H9 (cell line): ENCODE measurements at regions not wholly inside any gene's neighbourhood (a gene's known extent, or its start where the extent isn't known, plus 50 kb on each side); places are given as distances from the start of the nearest gene placed in this dataset.

ENCODE experiments used
- DNase-seq: peaks from one replicate; pipeline ENCODE4 v3.0.0-alpha.2; 2017
- H2AFZ ChIP-seq: one replicate; pipeline ENCODE4 v1.6.1; 2013; ENCODE audit warnings: mild to moderate bottlenecking, low read length, control low read depth, moderate library complexity
- H2AK5ac ChIP-seq: 2 replicates; pipeline ENCODE4 v1.6.1; 2013; ENCODE audit warnings: low read length, control low read depth, mixed read lengths; ENCODE audit not compliant: insufficient read length
- H2BK120ac ChIP-seq: one replicate; pipeline ENCODE4 v1.6.1; 2013; ENCODE audit warnings: low read depth, mild to moderate bottlenecking, low read length, control low read depth, inconsistent platforms; ENCODE audit not compliant: poor library complexity, severe bottlenecking
- H2BK12ac ChIP-seq: 2 replicates; pipeline ENCODE4 v1.6.1; 2013; ENCODE audit warnings: low read length, control low read depth, mixed read lengths, low read depth; ENCODE audit not compliant: insufficient read length
- H2BK15ac ChIP-seq: 2 replicates; pipeline ENCODE4 v1.6.1; 2013; ENCODE audit warnings: low read depth, low read length, control low read depth
- H2BK20ac ChIP-seq: one replicate; pipeline ENCODE4 v1.6.1; 2013; ENCODE audit warnings: low read depth, mild to moderate bottlenecking, low read length, control low read depth, inconsistent platforms; ENCODE audit not compliant: poor library complexity, severe bottlenecking
- H2BK5ac ChIP-seq: 2 replicates; pipeline ENCODE4 v1.6.1; 2013; ENCODE audit warnings: low read length, control low read depth, mixed read lengths; ENCODE audit not compliant: insufficient read length
- H3K14ac ChIP-seq: 2 replicates; pipeline ENCODE4 v1.6.1; 2013; ENCODE audit warnings: low read length, control low read depth; ENCODE audit not compliant: insufficient read depth
- H3K18ac ChIP-seq: 2 replicates; pipeline ENCODE4 v1.6.1; 2013; ENCODE audit warnings: low read depth, mild to moderate bottlenecking, mixed read lengths, low read length, control low read depth; ENCODE audit not compliant: insufficient read length
- H3K23ac ChIP-seq: 2 replicates; pipeline ENCODE4 v1.6.1; 2013; ENCODE audit warnings: low read length, control low read depth, mixed read lengths, low read depth; ENCODE audit not compliant: insufficient read length
- H3K23me2 ChIP-seq: 2 replicates; pipeline ENCODE4 v1.6.1; 2013; ENCODE audit warnings: low read depth, mild to moderate bottlenecking, mixed read lengths, low read length, control low read depth; ENCODE audit not compliant: insufficient read length, poor library complexity, severe bottlenecking
- H3K27ac ChIP-seq: 2 replicates; pipeline ENCODE4 v1.5.1; 2013; ENCODE audit warnings: low read length, control low read depth, mixed read lengths, low read depth; ENCODE audit not compliant: insufficient read length
- H3K27me3 ChIP-seq: 2 replicates; pipeline ENCODE4 v1.6.1; 2013; ENCODE audit warnings: low read length, control low read depth, inconsistent platforms; ENCODE audit not compliant: insufficient read depth
- H3K4ac ChIP-seq: 2 replicates; pipeline ENCODE4 v1.6.1; 2013; ENCODE audit warnings: low read depth, mild to moderate bottlenecking, control low read depth, inconsistent platforms, low read length, moderate library complexity
- H3K4me1 ChIP-seq: 2 replicates; pipeline ENCODE4 v1.6.1; 2013; ENCODE audit warnings: low read length, control low read depth, inconsistent platforms; ENCODE audit not compliant: insufficient read depth
- H3K4me2 ChIP-seq: 2 replicates; pipeline ENCODE4 v1.6.1; 2013; ENCODE audit warnings: low read length, control low read depth, mixed read lengths; ENCODE audit not compliant: insufficient read length, insufficient read depth
- H3K56ac ChIP-seq: 2 replicates; pipeline ENCODE4 v1.6.1; 2013; ENCODE audit warnings: low read depth, mild to moderate bottlenecking, mixed read lengths, low read length, control low read depth; ENCODE audit not compliant: insufficient read length
- H3K79me1 ChIP-seq: 2 replicates; pipeline ENCODE4 v1.6.1; 2013; ENCODE audit warnings: low read depth, mild to moderate bottlenecking, moderate library complexity, low read length, control low read depth, inconsistent platforms; ENCODE audit not compliant: insufficient read depth, poor library complexity, severe bottlenecking
- H3K79me2 ChIP-seq: 2 replicates; pipeline ENCODE4 v1.6.1; 2013; ENCODE audit warnings: low read length, control low read depth, inconsistent platforms; ENCODE audit not compliant: insufficient read depth
- H3K9ac ChIP-seq: 2 replicates; pipeline ENCODE4 v1.6.1; 2013; ENCODE audit warnings: low read length, control low read depth, mixed read lengths; ENCODE audit not compliant: insufficient read length; ENCODE audit errors: extremely low read depth
- H3K9me3 ChIP-seq: one replicate; pipeline ENCODE4 v1.6.1; 2013; ENCODE audit warnings: low read depth, low read length, inconsistent platforms; ENCODE audit not compliant: control insufficient read depth
- H3T11ph ChIP-seq: one replicate; pipeline ENCODE4 v1.6.1; 2013; ENCODE audit warnings: mild to moderate bottlenecking, low read length, control low read depth, inconsistent platforms
- H4K20me1 ChIP-seq: one replicate; pipeline ENCODE4 v1.6.1; 2013; ENCODE audit not compliant: control insufficient read depth, insufficient read length, insufficient read depth
- H4K5ac ChIP-seq: 2 replicates; pipeline ENCODE4 v1.6.1; 2013; ENCODE audit warnings: low read depth, mild to moderate bottlenecking, mixed read lengths, low read length, control low read depth; ENCODE audit not compliant: insufficient read length
- H4K8ac ChIP-seq: replicated peaks from 2 replicates; pipeline ENCODE4 v1.6.1; 2013; ENCODE audit warnings: low read length, control low read depth, mixed read lengths, low read depth; ENCODE audit not compliant: insufficient read length
- H4K91ac ChIP-seq: 2 replicates; pipeline ENCODE4 v1.6.1; 2013; ENCODE audit warnings: low read depth, mild to moderate bottlenecking, moderate library complexity, mixed read lengths, low read length, control low read depth; ENCODE audit not compliant: insufficient read length
- H3K27ac Mint-ChIP-seq, 3 experiments: 2 replicates in 2 of 3; 3 replicates in 1 of 3; pipeline ENCODE4 v1.8.0; 2020 to 2021; ENCODE audit warnings: mixed read lengths in 3 of 3, mild to moderate bottlenecking in 1 of 3, moderate library complexity in 1 of 3
- H3K27me3 Mint-ChIP-seq: 2 replicates; pipeline ENCODE4 v1.8.0; 2021; ENCODE audit warnings: low read depth, mild to moderate bottlenecking, moderate library complexity, mixed read lengths
- H3K36me3 Mint-ChIP-seq, 3 experiments: 2 replicates in 2 of 3; 3 replicates in 1 of 3; pipeline ENCODE4 v1.8.0; 2020 to 2021; ENCODE audit warnings: low read depth in 3 of 3, mixed read lengths in 3 of 3; ENCODE audit not compliant: insufficient read depth in 1 of 3
- H3K4me1 Mint-ChIP-seq, 2 experiments: 2 replicates each; pipeline ENCODE4 v1.8.0; 2020; ENCODE audit warnings: mixed read lengths in 2 of 2
- H3K4me3 Mint-ChIP-seq, 2 experiments: 2 replicates in 1 of 2; 3 replicates in 1 of 2; pipeline ENCODE4 v1.8.0; 2020 to 2021; ENCODE audit warnings: mild to moderate bottlenecking in 2 of 2, mixed read lengths in 2 of 2, moderate library complexity in 1 of 2
- H3K9me3 Mint-ChIP-seq, 2 experiments: 2 replicates in 1 of 2; 3 replicates in 1 of 2; pipeline ENCODE4 v1.8.0; 2020; ENCODE audit warnings: mild to moderate bottlenecking in 2 of 2, mixed read lengths in 2 of 2, moderate library complexity in 1 of 2
- WGBS: extraction: QIAGEN DNeasy Blood & Tissue Kit; methylation state at CpG from one replicate; pipeline ENCODE4 v1.1.7; 2013; ENCODE audit warnings: missing lambda C conversion rate, low lambda C conversion rate, mixed read lengths; ENCODE audit not compliant: insufficient read length; ENCODE audit errors: extremely low coverage; 5-methylcytosine and 5-hydroxymethylcytosine counted together
- TF ChIP-seq, protein P1 (sequence below): fragments of 200-600 bp; sonication (generic); conservative IDR thresholded peaks from 3 replicates; pipeline ENCODE4 v1.8.0; 2021; ENCODE audit warnings: antibody characterized with exemption, mild to moderate bottlenecking

GRCh38 chr6:103178193-103178592 is 1681.5 kb downstream of the HACE1 start:
- no peak overlapping the region for H2AFZ ChIP-seq
- no peaks in the 10 kb centered on the region for H3K4me1 Mint-ChIP-seq
- H3K27me3 Mint-ChIP-seq: no peaks in the 10 kb centered on the region
- no peak overlapping the region for H2BK20ac ChIP-seq
- H4K91ac ChIP-seq: no peak overlapping the region
- H3K23ac ChIP-seq: no peak overlapping the region
- no peaks in the 10 kb centered on the region for H4K20me1 ChIP-seq
- H4K8ac ChIP-seq: no peak overlapping the region
- H3K18ac ChIP-seq: no peak overlapping the region
- no peak overlapping the region for H3K9ac ChIP-seq
- no peaks in the 10 kb centered on the region for H3K36me3 Mint-ChIP-seq
- TF ChIP-seq, protein P1, sequence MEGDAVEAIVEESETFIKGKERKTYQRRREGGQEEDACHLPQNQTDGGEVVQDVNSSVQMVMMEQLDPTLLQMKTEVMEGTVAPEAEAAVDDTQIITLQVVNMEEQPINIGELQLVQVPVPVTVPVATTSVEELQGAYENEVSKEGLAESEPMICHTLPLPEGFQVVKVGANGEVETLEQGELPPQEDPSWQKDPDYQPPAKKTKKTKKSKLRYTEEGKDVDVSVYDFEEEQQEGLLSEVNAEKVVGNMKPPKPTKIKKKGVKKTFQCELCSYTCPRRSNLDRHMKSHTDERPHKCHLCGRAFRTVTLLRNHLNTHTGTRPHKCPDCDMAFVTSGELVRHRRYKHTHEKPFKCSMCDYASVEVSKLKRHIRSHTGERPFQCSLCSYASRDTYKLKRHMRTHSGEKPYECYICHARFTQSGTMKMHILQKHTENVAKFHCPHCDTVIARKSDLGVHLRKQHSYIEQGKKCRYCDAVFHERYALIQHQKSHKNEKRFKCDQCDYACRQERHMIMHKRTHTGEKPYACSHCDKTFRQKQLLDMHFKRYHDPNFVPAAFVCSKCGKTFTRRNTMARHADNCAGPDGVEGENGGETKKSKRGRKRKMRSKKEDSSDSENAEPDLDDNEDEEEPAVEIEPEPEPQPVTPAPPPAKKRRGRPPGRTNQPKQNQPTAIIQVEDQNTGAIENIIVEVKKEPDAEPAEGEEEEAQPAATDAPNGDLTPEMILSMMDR: no peak
- H3K27ac ChIP-seq: no peak overlapping the region
- H2BK12ac ChIP-seq: no peak overlapping the region
- H2BK15ac ChIP-seq: no peak overlapping the region
- H3K27ac Mint-ChIP-seq: no peak overlapping the region
- no peak overlapping the region for H3K4ac ChIP-seq
- no peaks in the 10 kb centered on the region for H3K79me1 ChIP-seq
- no peak overlapping the region for H3K56ac ChIP-seq
- no peak overlapping the region for H3K14ac ChIP-seq
- whole genome bisulfite sequencing: no CpG with 5 or more reads among the region's 1 CpG
- H3K23me2 ChIP-seq: no peaks in the 10 kb centered on the region
- H3K9me3 Mint-ChIP-seq: no peaks in the 10 kb centered on the region
- H3K27me3 ChIP-seq: no peaks in the 10 kb centered on the region
- no peak overlapping the region for H3T11ph ChIP-seq
- H3K79me2 ChIP-seq: no peaks in the 10 kb centered on the region
- H3K9me3 ChIP-seq: no peaks in the 10 kb centered on the region
- no peak for DNase-seq
- no peak overlapping the region for H2BK5ac ChIP-seq
- no peak overlapping the region for H2AK5ac ChIP-seq
- H2BK120ac ChIP-seq: no peak overlapping the region
- H3K4me2 ChIP-seq: no peak overlapping the region
- no peak overlapping the region for H4K5ac ChIP-seq
- H3K4me3 Mint-ChIP-seq: no peak overlapping the region
- no peaks in the 10 kb centered on the region for H3K4me1 ChIP-seq
